Fibroblast of villous mesenchyme (primary cell): ENCODE measurements at regions not wholly inside any gene's neighbourhood (a gene's known extent, or its start where the extent isn't known, plus 50 kb on each side); places are given as distances from the start of the nearest gene placed in this dataset.

ENCODE experiments used
- DNase-seq: peaks from one replicate; pipeline ENCODE4 v3.0.0-alpha.2; 2010; ENCODE audit warnings: low read depth
- H3K4me3 ChIP-seq: 2 replicates; pipeline ENCODE4 v1.5.1; 2011; ENCODE audit warnings: low read depth, mild to moderate bottlenecking, low read length
- TF ChIP-seq, protein P1 (sequence below): IDR thresholded peaks from 2 replicates; pipeline ENCODE4 v1.5.1; 2012; ENCODE audit warnings: low read depth, mild to moderate bottlenecking, low read length; ENCODE audit not compliant: insufficient read depth

- DNase-seq: no peak
- no peak overlapping the region for H3K4me3 ChIP-seq
- TF ChIP-seq, protein P1, sequence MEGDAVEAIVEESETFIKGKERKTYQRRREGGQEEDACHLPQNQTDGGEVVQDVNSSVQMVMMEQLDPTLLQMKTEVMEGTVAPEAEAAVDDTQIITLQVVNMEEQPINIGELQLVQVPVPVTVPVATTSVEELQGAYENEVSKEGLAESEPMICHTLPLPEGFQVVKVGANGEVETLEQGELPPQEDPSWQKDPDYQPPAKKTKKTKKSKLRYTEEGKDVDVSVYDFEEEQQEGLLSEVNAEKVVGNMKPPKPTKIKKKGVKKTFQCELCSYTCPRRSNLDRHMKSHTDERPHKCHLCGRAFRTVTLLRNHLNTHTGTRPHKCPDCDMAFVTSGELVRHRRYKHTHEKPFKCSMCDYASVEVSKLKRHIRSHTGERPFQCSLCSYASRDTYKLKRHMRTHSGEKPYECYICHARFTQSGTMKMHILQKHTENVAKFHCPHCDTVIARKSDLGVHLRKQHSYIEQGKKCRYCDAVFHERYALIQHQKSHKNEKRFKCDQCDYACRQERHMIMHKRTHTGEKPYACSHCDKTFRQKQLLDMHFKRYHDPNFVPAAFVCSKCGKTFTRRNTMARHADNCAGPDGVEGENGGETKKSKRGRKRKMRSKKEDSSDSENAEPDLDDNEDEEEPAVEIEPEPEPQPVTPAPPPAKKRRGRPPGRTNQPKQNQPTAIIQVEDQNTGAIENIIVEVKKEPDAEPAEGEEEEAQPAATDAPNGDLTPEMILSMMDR: no peak
These were observed 282.8 kb downstream of the PPP1R2C start for GRCh38 chrX:42495139-42495538.

GRCh38 chrX:42491137-42491907, 286.6 kb downstream of the PPP1R2C start:
- H3K4me3 ChIP-seq: no peak overlapping the region
- TF ChIP-seq, protein P1: no peak
- DNase-seq: peak; percentile 11

- H3K4me3 ChIP-seq: no peak overlapping the region
- TF ChIP-seq, protein P1: no peak
- DNase-seq: no peak
These were observed 287.9 kb downstream of the PPP1R2C start for GRCh38 chrX:42490111-42490510.

DNA sequence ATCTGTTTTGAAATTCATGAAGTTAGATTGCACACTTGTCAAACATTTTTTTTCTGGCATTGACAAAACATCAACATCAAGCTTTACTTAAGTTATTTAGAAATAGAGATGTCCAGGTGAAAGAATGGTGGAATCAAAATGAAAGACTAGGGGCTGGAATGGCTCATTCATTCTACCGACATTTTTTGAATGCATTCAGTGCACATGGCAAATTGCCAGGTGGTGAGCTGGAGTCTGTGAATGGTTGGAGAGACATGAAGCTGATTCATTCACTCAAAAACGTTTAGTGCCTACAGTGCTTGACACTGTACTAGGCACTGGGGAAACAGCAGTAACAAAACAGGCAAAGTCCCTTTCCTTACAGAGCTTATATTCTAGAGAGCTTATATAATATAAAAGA, 292.4 kb downstream of the PPP1R2C start:
- no peak overlapping the region for H3K4me3 ChIP-seq
- TF ChIP-seq, protein P1: no peak
- DNase-seq: no peak

- TF ChIP-seq, protein P1: no peak
- no peak for DNase-seq
- H3K4me3 ChIP-seq: no peak overlapping the region
These were observed 293.7 kb downstream of the PPP1R2C start for GRCh38 chrX:42484233-42484632.

GRCh38 chrX:42477396-42477795, 300.6 kb downstream of the PPP1R2C start:
- H3K4me3 ChIP-seq: no peak overlapping the region
- TF ChIP-seq, protein P1: no peak

GRCh38 chrX:42472727-42473126, 305.2 kb downstream of the PPP1R2C start:
- H3K4me3 ChIP-seq: no peak overlapping the region
- no peak for DNase-seq
- TF ChIP-seq, protein P1: no peak

More at GRCh38 chrX:42477396-42477795, 300.6 kb downstream of the PPP1R2C start:
- DNase-seq: no peak
